ENCODE measurements at regions not wholly inside any gene's neighbourhood (a gene's known extent, or its start where the extent isn't known, plus 50 kb on each side); places are given as distances from the start of the nearest gene placed in this dataset.

- Histone ChIP-seq H3K4ac (ENCODE audit: low read depth, low read length) (no peak overlapping the region), H2AK9ac (replicated peaks; ENCODE audit: low read depth, low read length, poor library complexity) (no peak overlapping the region), H3K23ac (ENCODE audit: low read depth, low read length) (no peak overlapping the region), H4K8ac (ENCODE audit: low read depth in 2 of 2, low read length in 2 of 2) (no peak overlapping the region), H3K9me3 (ENCODE audit: control insufficient read depth, insufficient read depth, low read length) (no peaks in the 10 kb centered on the region), H4K20me1 (ENCODE audit: insufficient read depth, low read length) (no peaks in the 10 kb centered on the region), H3K56ac (ENCODE audit: extremely low read depth, insufficient read depth, low read length) (no peak overlapping the region), H2AFZ (replicated peaks; ENCODE audit: low read length, poor library complexity) (no peak overlapping the region), H3K36me3 (ENCODE audit: control insufficient read depth, insufficient read depth, low read length) (no peaks in the 10 kb centered on the region), H3K4me3 (ENCODE audit: insufficient read depth, low read depth, low read length) (no peak overlapping the region), H3K27ac (ENCODE audit: insufficient read depth, low read length) (no peak overlapping the region), H3K4me1 (ENCODE audit: control insufficient read depth, insufficient read depth, low read length) (no peaks in the 10 kb centered on the region), H3K14ac (replicated peaks; ENCODE audit: low read depth, low read length) (no peak overlapping the region), H3K9ac (ENCODE audit: low read depth, low read length) (no peak overlapping the region), H3K79me1 (ENCODE audit: low read depth in 1 of 2, low read length in 2 of 2) (no peaks in the 10 kb centered on the region), H4K5ac (ENCODE audit: low read depth, low read length) (no peak overlapping the region), H3K27me3 (ENCODE audit: control insufficient read depth, insufficient read depth, low read length) (no peaks in the 10 kb centered on the region; the same call in 1 of the 2 replicates), H2BK20ac (ENCODE audit: low read depth, low read length) (no peak overlapping the region), H3K4me2 (ENCODE audit: low read depth, low read length) (no peak overlapping the region), H3K9me1 (ENCODE audit: insufficient read depth, low read length) (no peaks in the 10 kb centered on the region), H2BK5ac (ENCODE audit: low read depth, low read length, poor library complexity, severe bottlenecking) (no peak overlapping the region), H2BK120ac (ENCODE audit: low read depth, low read length) (no peak overlapping the region), H2AK5ac (ENCODE audit: low read depth, low read length) (no peak overlapping the region), H4K91ac (ENCODE audit: insufficient read depth, low read depth, low read length) (no peak overlapping the region), H2BK15ac (ENCODE audit: low read depth, low read length) (no peak overlapping the region), H3K18ac (ENCODE audit: low read depth, low read length) (no peak overlapping the region)
- in situ Hi-C loops (cut with MboI; ENCODE audit: low sequenced_read_pairs): no loop called here
- no TSS peak for BruUV-seq (replicated peaks)
- DNase-seq: no peak
- dilution Hi-C loops (cut with HindIII; ENCODE audit: low sequenced_read_pairs, unreplicated experiment): no loop called here
- TF ChIP-seq MAFK (IDR thresholded peaks at IDR 0.05; ENCODE audit: low read depth, low read length) (no peak), MXI1 (IDR thresholded peaks at IDR 0.05; ENCODE audit: borderline replicate concordance, low read depth, low read length) (no peak)
- ATAC-seq (ENCODE audit: low read depth): no peak
- ChIA-PET CTCF (no interaction called here), POLR2A (ENCODE audit: unreplicated experiment) (no interaction called here)
- WGBS, 2 experiments (ENCODE audit: extremely low coverage in 2 of 2, insufficient read length in 1 of 2): no CpG with 5 or more reads among the region's 1 CpG
- intact Hi-C loops (cut with micrococcal nuclease): no loop called here
Observed at GRCh38 chr3:113353678-113354077, 87.6 kb downstream of the CFAP44 start.
